ENCODE measurements at regions not wholly inside any gene's neighbourhood (a gene's known extent, or its start where the extent isn't known, plus 50 kb on each side); places are given as distances from the start of the nearest gene placed in this dataset.

GRCh38 chr10:9052767-9053166, 998.3 kb downstream of the GATA3 start:
- no peak for TF ChIP-seq TOX (CRISPR knock-in tag; IDR thresholded peaks at IDR 0.05; ENCODE audit: borderline replicate concordance)
- no peak for TF ChIP-seq BACH2 (CRISPR knock-in tag; IDR thresholded peaks at IDR 0.05; ENCODE audit: borderline replicate concordance)
- TF ChIP-seq, protein P1, sequence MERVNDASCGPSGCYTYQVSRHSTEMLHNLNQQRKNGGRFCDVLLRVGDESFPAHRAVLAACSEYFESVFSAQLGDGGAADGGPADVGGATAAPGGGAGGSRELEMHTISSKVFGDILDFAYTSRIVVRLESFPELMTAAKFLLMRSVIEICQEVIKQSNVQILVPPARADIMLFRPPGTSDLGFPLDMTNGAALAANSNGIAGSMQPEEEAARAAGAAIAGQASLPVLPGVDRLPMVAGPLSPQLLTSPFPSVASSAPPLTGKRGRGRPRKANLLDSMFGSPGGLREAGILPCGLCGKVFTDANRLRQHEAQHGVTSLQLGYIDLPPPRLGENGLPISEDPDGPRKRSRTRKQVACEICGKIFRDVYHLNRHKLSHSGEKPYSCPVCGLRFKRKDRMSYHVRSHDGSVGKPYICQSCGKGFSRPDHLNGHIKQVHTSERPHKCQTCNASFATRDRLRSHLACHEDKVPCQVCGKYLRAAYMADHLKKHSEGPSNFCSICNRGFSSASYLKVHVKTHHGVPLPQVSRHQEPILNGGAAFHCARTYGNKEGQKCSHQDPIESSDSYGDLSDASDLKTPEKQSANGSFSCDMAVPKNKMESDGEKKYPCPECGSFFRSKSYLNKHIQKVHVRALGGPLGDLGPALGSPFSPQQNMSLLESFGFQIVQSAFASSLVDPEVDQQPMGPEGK (CRISPR knock-in tag; IDR thresholded peaks at IDR 0.05; ENCODE audit: borderline replicate concordance), result no peak
- TF ChIP-seq ZFP30 (CRISPR knock-in tag; IDR thresholded peaks at IDR 0.05), result no peak
